Mucosa of descending colon (tissue), 3 donors: ENCODE measurements at regions not wholly inside any gene's neighbourhood (a gene's known extent, or its start where the extent isn't known, plus 50 kb on each side); places are given as distances from the start of the nearest gene placed in this dataset.

Experiments
- ATAC-seq: fragments of 200-7000 bp; cut with Tn5 transposase; one replicate; pipeline ENCODE4 v1.9.1; 2020; ENCODE audit warnings: mild to moderate bottlenecking, moderate library complexity
- DNase-seq, 3 donors: peaks; one replicate each; pipeline ENCODE4 v3.0.0-alpha.2; 2020
- H3K36me3 ChIP-seq: fragments of 200-600 bp; one replicate; pipeline ENCODE4 v1.8.0; 2021; ENCODE audit warnings: low read depth, mild to moderate bottlenecking
- H3K4me1 ChIP-seq: fragments of 200-600 bp; one replicate; pipeline ENCODE4 v1.8.0; 2021; ENCODE audit warnings: low read depth, mild to moderate bottlenecking
- H3K4me3 ChIP-seq: fragments of 200-600 bp; one replicate; pipeline ENCODE4 v1.8.0; 2021; ENCODE audit warnings: mild to moderate bottlenecking
- H3K9me3 ChIP-seq: fragments of 200-600 bp; one replicate; pipeline ENCODE4 v1.8.0; 2021; ENCODE audit warnings: mild to moderate bottlenecking
- CTCF ChIP-seq: fragments of 200-600 bp; IDR thresholded peaks from one replicate; pipeline ENCODE4 v1.8.0; 2022; ENCODE audit warnings: antibody characterized with exemption, mild to moderate bottlenecking
- intact Hi-C, 2 donors: fragments of 100-400 bp; cut with DNase I in 1 of 2; cut with micrococcal nuclease in 1 of 2; formaldehyde crosslinking; loops; one replicate each; pipeline versions ENCODE4 v1.11.0 to v1.11.1; 2022; cut with DNase I, micrococcal nuclease
- donor health status: DM: no; HTN: no; CAD: no; lungs with moderate emphysema.
- donor health status: DM: no; HTN: no; CAD: no.
- donor health status: DM: no; HTN: yes; CAD: no.

- Histone ChIP-seq H3K9me3 (no peaks in the 10 kb centered on the region), H3K4me3 (no peak overlapping the region), H3K36me3 (no peaks in the 10 kb centered on the region), H3K4me1 (no peaks in the 10 kb centered on the region)
- ATAC-seq (no peak), DNase-seq (no peak)
- intact Hi-C loops: no loop called here
- no peak for TF ChIP-seq CTCF
Observed at GRCh38 chr1:36540056-36540455, 57.3 kb upstream of the CSF3R start.

- ATAC-seq (no peak), DNase-seq (no peak)
- intact Hi-C loops: no loop called here
- H3K36me3 ChIP-seq: no peaks in the 10 kb centered on the region
- no peaks in the 10 kb centered on the region for H3K4me1 ChIP-seq
- H3K9me3 ChIP-seq: no peaks in the 10 kb centered on the region
- TF ChIP-seq CTCF: no peak
- H3K4me3 ChIP-seq: no peak overlapping the region
Observed at GRCh38 chr1:36539526-36539925, 56.8 kb upstream of the CSF3R start.

GRCh38 chr1:36537991-36538390 lies 55.3 kb upstream of the CSF3R start:
- intact Hi-C loops: no loop called here
- H3K9me3 ChIP-seq: no peaks in the 10 kb centered on the region
- no peak overlapping the region for H3K4me3 ChIP-seq
- DNase-seq: no peak
- no peak for ATAC-seq
- H3K4me1 ChIP-seq: no peaks in the 10 kb centered on the region
- TF ChIP-seq CTCF: no peak
- no peaks in the 10 kb centered on the region for H3K36me3 ChIP-seq

GRCh38 chr1:36537190-36537768 lies 54.6 kb upstream of the CSF3R start:
- no peak overlapping the region for H3K4me3 ChIP-seq
- no peak for ATAC-seq
- H3K4me1 ChIP-seq: no peaks in the 10 kb centered on the region
- DNase-seq: no peak
- no peaks in the 10 kb centered on the region for H3K9me3 ChIP-seq
- intact Hi-C loops: no loop called here
- no peaks in the 10 kb centered on the region for H3K36me3 ChIP-seq
- TF ChIP-seq CTCF: no peak

GRCh38 chr1:36536727-36537126 lies 54.0 kb upstream of the CSF3R start:
- DNase-seq (no peak), ATAC-seq (no peak)
- H3K4me1 ChIP-seq: no peaks in the 10 kb centered on the region
- H3K4me3 ChIP-seq: no peak overlapping the region
- intact Hi-C loops: no loop called here
- H3K9me3 ChIP-seq: no peaks in the 10 kb centered on the region
- no peaks in the 10 kb centered on the region for H3K36me3 ChIP-seq
- no peak for TF ChIP-seq CTCF
